ENCODE measurements at regions not wholly inside any gene's neighbourhood (a gene's known extent, or its start where the extent isn't known, plus 50 kb on each side); places are given as distances from the start of the nearest gene placed in this dataset.
"Not testable (repeated sequence)": the region's sequence is repeated elsewhere in the genome, so short reads cannot be mapped to it uniquely, and the experiment has no call there.

DNA sequence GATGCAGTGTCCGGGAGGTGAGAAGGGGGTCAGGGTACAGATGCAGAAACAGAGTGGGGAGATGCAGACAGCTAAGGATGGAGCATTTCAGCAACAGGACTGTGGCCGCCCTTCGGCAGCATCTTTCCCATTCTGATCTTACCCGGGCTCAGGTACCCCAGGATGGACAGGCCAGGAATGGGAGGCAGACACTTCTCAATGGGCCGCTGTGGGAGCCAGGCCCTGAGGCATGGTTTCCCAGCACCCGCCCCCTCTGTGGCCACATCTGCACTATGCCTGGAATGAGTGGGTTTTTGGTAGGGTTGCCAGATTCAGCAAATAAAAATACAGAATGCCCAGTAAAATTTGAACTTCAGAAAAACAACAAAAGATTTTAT, 105.2 kb upstream of the CTBP2 start:
- no peak for DNase-seq

DNA sequence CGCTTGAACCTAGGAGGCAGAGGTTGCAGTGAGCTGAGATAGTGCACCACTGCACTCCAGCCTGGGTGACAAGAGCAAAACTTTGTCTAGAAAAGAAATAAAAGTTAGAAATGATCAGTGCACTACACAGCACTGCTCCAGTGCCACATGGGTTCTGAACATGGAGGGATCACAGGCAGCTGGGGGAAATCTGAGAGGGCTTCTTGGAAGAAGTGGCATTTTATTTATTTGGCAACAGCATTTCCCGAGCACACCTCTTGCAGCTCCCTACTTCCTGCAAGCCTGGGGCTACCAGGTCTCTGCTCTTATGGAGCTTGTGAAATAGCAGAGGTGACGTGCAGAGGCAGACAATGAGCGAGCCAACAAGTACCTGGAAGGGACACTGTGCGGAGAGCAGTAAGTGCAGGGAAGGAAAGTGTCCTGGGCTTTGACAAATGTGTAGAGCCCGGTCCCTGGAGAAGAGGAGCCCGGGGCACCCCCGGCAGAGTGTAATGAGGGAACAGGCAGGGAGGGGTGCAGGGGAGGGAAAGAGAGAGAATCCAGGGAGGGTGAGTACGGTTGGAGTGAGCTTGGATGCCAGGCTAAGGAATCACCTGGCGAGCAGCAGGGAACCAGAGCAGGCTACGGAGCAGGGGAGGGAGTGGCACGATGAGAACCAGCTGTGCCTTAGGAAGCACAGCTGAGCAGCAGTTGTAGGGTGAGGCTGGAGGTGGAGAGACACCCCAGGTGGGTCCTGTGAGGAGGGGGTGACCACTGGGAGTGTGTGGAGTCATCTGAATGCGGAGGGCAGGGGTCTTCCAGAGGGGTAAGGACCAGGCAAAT, 104.6 kb upstream of the CTBP2 start:
- DNase-seq = no peak

DNA sequence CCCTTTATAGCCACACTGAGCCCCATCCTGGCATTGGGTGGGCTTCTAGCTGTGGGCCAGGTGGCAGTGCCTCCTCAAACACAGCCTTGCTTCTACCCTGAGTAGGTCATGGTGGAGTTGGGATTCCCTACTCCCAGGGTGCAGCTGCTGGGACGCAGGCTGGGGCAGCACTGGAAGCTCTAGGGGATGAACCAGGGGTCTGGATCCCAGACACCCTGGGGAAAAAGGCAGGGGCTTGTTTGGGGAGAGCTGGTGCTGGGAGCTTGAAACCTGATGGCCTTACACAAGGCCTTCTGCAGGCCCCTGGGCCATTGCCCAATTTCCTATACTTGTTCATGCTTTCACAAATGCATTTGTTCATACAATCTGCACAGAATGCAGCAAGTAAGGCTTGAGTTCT, 103.7 kb upstream of the CTBP2 start:
- no peak for DNase-seq

DNA sequence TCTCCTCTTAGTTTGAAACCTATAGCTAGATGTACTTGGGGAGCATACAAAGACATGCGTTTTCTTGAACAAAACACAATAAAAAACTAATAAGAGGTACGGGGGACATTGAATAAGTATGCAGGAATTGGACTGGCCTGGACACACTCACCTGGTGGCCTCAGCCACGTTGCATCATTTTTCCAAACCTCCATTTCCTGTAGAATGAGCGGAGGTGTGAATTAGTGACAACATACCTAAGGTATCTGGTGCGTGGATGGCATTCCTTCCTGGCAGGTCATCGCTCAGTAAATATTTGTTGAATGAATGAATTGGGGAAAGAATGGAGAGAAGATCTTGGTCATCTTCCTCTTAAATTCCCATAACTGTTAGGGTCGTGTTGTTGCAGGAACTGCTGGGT, 103.2 kb upstream of the CTBP2 start:
- no peak for DNase-seq

DNA sequence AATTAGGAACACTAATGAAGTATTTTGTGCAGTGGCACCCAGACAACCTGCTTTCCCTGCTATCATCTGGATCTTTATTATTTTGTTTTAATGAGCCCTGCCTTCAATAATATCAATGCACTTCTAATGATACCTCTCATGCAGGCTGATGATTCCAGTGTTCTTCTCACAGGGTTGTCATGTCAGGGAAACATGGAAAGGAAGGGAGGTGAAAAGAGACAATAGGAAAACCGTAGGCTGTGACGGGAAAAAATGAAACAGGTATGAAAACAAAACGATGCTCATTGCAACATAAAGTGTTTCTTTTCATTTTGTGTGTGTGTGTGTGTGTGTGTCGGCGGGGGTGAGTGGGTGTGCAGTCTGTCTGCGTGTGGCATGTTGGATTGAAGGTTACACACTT, 102.6 kb upstream of the CTBP2 start:
- no peak for DNase-seq

DNA sequence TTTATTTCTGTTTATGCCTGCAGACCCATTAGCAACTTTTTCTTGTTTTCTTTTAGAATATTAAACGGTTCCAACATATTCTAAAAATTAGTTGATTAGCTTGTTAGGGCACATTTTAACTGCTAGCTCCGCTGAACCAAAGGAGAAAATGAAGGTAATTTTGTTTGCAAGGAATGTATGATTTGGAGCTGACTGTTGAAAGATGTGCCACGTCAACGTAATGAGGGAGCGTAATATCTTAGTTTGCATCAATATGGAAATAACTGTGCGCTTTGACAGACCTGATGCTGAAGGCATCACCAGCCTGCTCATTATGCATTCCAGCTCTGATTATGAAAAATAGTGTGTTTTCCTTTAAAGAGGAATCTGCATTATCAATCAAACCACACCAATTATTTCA, 102.0 kb upstream of the CTBP2 start:
- no peak for DNase-seq

DNA sequence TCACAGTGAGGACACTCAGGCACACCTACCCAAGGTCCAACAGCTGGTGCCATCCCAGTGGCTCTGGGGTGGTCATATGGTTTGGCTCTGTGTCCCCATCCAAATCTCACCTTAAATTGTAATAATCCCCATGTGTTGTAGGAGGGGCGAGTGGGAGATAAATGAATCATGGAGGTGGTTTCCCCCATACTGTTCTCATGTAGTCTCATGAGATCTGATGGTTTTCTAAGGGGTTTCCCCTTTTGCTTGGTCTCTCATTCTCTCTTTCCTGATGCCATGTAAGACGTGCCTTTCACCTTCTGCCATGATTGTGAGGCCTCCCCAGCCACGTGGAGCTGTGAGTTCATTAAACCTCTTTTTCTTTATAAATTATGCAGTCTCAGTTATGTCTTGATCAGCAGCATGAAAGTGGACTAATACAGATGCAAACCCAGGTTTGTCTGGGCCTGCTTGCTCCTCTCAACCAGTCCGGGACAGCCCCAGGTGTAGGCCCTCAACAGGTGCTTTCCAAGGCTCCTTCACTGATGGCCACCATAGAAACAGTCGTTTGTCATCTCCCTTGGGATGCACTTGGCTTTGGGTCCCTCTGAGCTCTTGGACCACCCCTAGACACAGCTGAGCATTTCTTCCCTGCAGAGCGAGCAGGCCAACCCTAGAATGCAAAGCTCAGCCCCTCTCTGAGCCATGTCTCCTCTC, 101.3 kb upstream of the CTBP2 start:
- no peak for DNase-seq

DNA sequence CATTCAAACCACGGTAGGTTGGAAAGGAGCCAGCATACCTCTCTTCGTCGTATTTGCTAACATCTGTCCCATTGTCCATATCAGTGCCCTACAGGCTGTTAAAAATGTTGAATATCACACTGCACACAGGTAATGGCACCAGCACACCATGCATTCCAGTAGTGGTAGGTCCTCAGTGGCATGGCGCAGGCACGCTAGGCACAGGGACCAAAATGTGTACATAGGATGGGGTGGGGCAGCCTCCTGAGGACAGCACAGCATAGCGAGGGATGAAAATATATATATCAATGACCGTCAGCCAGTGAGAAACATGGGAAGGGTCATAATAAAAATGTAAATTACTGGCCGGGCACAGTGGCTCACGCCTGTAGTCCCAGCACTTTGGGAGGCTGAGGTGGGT, 99.9 kb upstream of the CTBP2 start:
- DNase-seq = no peak

DNA sequence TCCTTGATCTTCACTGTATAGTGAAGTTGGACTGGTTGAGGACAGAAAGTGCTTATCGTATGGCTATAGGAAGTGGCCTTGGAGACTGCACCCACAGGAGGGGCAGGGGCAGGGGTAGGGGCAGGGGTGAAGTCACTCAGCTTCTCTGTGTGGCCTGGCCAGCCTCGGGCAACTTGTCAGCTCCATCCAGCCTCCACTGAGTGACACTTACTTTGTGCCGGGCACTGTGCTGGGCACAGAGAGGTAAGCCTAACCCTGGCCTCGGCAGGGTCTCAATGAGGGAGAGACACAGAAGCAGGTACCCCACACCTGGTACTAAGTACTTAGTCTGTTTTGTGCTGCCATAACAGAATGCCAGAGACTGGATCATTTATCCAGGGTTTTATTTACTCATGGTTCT, 99.3 kb upstream of the CTBP2 start:
- no peak for DNase-seq

DNA sequence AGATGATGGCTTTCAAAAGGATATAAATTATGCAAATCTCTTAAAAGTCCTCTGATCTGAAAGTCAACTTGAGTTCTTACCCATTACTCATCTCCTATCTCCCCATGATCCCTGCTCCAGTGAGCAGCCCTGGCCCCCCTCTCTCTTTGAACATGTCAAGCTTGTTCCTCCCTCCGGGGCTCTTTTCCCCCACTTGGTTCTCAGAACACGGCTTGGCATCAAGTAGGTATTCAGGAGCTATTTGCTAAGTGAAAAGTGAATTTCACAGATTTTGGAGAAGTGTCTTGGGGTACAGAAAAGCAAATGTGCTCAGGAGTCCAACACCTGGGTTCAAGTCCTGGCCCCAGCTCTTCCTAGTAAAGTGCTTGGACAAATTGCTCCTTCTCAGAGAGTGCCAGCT, 98.3 kb upstream of the CTBP2 start:
- no peak for DNase-seq

DNA sequence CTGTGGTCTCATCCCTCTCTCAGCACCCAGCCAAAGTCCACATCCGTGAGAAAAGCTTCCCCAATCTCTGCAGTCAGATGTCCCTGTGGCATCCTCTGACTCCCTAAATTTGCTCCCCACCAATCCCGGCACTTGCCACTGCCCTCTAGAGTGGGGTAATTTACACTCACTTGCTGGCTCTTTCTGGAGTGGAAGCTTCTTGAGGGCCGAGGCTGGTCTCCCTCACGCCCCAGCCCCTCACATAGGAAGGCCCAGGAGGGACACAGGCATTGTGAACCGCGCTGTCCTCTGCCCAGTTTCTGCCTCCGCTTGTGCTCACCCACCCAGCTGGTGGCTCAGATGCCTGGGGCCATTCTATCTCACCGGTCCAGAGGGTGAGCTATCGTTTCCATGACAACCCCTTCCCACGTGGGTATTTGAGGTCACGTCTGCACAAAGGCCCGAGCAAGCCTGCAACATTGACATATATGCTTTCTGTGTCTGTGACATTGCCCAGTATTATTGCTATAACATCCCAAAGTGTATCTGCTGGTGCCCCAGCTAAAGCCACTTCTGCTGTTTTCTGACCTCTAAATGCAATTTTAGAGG, 97.3 kb upstream of the CTBP2 start:
- no peak for DNase-seq

DNA sequence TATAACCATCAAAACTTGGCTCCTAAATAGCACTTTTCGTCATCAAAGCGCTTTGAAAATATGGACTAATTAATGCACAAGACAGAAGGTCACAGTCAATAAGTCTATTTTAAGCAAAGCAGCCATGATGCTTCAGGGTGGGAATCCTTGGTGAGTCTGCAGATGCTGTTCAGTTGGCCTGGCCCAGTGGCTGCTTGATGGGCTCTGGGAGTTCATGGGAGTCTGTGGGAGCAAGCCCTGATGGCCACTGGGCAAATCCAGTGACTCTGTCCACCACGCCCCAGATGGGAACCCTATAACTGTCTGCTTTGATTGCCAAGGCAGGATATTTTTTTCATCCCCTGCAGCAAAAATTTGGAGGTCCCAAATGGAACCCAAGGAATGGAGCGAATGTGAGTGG, 95.7 kb upstream of the CTBP2 start:
- DNase-seq = no peak

DNA sequence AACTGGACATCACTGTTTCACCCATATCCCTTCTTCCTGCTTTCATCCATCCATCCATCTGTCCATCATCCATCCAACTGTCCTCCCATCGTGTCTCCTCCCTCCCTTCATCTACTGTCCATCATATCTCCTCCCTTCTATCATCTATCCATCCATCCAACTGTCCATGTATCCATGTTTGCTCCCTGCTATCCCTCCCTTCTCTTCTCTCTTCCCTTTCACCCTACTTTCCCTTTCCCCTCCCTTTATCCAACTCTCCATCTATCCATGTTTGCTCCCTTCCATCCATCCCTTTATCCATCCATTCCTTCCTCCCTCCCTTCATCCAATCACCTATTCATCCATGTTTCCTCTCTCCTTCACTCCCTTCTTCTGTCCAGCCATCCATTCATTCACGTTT, 92.6 kb upstream of the CTBP2 start:
- no peak for DNase-seq

DNA sequence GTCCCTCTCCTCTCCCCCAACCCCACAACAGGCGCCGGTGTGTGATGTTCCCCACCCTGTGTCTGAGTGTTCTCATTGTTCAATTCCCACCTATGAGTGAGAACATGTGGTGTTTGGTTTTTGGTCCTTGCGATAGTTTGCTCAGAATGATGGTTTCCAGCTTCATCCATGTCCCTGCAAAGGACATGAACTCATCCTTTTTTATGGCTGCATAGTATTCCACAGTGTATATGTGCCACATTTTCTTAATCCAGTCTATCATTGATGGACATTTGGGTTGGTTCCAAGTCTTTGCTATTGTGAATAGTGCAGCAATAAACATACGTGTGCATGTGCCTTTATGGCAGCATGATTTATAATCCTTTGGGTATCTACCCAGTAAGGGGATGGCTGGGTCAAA, 90.5 kb upstream of the CTBP2 start:
- not testable (repeated sequence) for DNase-seq

DNA sequence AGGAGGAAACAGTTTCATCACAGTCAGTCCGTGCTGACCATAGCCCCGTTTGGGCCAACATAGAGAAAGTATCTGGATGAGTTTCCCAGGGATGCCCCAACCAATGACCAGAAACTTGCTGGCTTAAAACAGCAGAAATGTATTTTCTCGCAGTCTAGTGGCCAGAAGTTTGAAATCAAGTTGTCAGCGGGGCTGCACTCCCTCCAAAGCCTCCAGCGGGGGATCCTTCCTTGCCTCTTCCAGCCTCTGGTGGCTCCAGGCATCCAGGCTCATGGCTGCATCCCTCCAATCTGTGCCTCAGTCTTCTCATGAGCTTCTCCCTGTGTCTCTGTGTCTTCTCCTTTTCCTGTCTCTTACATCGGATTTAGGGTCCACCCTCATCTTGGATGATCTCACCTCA, 89.6 kb upstream of the CTBP2 start:
- DNase-seq = no peak

DNA sequence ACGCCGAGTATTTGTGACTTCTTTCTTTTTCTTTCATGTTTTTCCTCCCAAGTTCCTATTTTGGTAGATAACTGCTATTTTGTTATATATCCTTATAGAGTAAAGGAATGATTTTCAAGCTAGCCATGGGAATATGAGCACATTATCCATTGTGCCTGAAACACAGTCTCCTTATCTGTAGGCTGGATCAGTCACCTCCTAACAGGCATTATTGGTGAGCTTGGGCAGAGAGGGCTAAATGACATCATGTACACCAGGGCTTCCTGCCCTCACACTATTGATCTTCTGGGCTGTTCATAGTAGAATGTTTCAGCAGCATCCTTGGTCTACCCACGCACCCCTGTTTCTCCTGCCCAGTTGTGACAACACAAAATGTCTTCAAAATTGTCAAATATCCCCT, 88.1 kb upstream of the CTBP2 start:
- DNase-seq = no peak

DNA sequence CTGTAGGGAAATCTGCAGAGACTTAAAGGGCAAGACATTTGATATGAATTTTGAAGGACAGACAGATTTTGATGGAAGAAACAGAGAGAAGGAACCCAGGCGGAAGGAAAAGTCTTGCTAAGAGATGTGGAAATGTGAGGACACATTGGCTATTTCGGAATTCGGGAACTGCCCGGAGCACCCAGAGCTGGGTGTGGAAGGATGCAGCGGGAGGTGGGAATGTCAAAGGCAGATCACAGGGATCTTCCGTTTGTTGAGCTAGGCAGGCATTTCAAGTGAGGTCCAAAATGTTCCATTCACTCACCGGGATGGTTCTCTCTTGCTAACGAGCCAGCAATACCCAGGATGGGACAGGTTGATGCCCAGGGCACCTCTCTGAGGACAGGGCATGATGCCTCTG, 87.2 kb upstream of the CTBP2 start:
- DNase-seq = no peak

DNA sequence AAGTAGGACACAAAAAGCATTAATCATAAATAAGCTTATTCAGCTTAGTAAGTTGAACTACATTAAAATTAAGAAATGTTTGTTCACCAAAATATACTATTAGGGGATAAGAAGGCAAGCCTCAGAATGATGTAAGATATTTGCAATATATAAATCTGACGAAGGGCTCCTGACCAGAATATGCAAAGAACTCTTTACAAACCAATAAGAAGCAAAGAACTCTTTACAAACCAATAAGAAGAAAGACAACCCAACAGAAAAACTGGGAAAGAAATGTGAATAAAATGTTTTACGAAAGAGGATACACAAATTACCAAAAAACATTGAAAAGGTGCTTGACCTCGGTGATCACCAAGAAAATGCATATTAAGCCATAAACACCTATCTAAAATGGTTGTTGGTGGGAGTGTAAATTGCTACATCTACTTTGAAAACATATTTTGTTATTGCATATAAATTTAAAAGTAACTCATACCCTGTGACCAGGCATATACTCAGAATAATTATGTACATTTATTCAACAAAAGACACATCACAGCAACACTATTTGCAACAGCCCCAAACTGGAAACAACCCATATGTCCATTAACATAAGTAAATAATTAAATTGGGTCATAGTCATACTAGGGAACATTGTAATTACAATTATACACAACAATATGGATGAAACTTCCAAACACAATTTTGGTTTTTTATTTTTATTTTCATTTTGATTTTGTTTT, 83.3 kb upstream of the CTBP2 start:
- DNase-seq = no peak

DNA sequence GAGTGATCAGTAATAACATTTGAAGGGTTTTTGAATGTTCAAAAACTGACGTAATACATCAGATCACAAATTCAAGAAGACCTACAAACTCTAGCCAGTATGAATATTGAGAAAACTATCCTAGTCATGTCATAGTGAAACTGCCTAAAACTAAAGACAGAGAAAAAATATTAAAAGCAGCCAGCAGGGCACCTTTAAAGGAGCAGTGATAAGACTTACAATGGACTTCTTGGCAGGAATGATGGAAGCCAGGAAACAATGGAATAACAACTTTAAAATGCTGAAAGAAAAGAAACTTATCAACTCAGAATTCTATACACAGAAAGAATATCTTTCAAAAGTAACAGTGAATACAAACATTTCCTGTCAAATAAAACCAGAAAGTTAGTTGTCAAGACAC, 78.3 kb upstream of the CTBP2 start:
- no peak for DNase-seq

DNA sequence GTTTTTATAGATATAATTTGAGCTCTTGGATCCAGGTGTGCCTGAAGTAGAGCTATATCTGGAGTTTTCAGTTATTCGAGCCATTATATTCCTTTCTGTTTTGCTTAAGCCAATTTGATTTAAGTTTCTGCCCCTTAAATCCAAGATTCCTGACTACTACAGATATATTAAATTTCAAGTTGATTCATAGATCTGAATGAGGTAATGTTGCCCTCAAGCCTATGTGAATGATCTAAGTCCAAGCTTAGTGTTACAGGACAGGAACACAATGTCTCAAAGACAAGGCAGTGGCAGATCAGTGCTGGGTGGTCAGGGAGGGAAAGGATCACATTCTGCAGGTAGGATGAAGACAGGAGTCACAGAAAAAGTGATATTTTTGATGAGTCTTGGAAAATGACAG, 75.7 kb upstream of the CTBP2 start:
- DNase-seq = no peak

DNA sequence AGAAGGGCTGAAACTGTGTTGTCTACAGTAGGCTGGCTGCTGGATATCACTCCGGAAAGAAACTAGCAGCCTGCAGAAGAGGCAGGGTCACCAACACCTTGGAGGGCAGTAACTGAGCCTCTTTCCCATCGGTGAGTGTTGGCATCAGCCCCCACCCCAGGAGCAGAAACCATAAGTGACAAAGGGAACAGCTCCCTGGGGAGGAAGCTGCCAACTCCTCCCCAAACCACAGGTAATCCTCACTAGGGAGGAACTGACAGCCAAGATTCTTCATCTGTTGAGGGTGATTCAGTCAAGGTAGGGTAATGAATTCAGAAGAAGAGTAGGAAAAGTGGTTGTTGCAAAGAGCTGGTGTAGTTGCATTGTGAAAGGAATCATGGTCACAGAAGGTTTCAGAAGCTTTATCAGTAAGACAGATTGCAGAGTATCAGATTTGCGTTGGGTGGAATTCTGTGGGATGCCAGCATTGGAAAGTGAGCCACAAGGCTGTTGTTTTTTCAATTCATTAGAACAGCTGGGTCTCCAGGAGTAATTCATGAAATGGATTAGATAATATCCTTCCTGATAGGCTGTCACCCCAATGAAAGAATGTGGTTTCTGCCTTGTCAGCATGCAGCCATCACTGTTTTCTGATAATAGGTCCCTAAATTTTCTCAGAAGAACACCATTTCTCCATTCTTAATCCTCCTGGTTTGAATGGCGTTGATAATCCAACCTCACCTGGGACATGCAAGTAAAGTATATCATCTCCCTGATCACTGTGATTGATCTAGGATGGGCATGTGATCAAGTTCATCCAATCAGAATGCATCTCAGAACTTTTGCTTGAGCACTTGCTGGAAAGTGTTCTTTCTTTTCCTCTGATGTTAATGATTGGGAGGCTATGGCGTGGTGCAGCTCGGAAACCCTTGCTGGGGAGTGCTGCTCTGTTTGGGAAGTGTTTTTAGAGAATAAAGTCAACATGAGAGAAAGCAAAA, 75.0 kb upstream of the CTBP2 start:
- no peak for DNase-seq

DNA sequence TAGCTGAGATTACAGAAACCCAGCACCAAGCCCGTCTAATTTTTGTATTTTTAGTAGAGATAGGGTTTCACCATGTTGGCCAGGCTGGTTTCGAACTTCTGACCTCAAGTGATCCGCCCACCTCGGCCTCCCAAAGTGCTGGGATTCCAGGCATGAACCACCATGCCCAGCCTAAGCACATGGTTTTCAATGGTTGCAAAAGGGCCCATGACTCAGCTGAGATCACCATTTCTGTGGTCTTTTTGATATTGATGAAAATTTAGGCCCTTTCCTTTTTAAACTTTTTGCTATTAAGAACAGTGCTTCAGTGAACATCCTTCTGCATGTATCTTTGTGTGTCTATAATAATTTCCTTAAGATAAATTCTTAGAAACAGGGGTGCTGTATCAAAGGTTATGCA, 74.2 kb upstream of the CTBP2 start:
- DNase-seq = not testable (repeated sequence)

DNA sequence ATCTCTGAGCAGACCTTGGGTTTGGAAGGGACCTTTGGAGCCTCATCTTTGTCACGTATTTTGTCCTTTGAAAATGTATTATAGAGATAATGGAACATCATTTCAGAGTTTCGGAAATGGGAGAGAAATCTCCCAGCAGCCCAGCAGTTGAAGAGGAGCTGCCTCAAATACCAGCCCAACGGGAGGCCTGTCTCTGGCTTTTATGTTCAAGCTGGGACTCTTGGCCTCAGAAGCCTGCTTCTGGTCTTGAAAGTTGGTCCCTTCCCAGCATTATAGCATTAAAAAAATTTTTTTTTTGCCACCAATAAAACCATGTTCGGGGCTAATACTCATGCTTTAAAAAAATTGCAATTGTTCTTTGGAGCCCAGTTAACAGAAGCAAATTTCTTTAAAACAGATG, 73.4 kb upstream of the CTBP2 start:
- DNase-seq = no peak

All from NCI-H1092 treated with DMSO at 0.1 percent for 48 hours (cell line).